Stimulated activated CD8-positive, alpha-beta memory T cell treated with anti-CD3 and anti-CD28 coated beads, Interleukin-7, amount 100 ng/mL, for 4 hours (primary cell): ENCODE measurements at regions not wholly inside any gene's neighbourhood (a gene's known extent, or its start where the extent isn't known, plus 50 kb on each side); places are given as distances from the start of the nearest gene placed in this dataset.

ENCODE experiments used
- DNase-seq, 2 donors: peaks; one replicate each; pipeline ENCODE4 v3.0.0-alpha.2; 2020; ENCODE audit warnings: low read depth in 2 of 2

- DNase-seq: no peak
These were observed 70.5 kb upstream of the GADD45A start for GRCh38 chr1:67614511-67614934.

GRCh38 chr1:67615886-67616285 lies 69.1 kb upstream of the GADD45A start:
- DNase-seq: no peak

GRCh38 chr1:67616394-67616985 lies 68.5 kb upstream of the GADD45A start:
- DNase-seq: no peak

GRCh38 chr1:67618285-67619018 lies 66.5 kb upstream of the GADD45A start:
- no peak for DNase-seq

GRCh38 chr1:67619080-67619479 lies 65.9 kb upstream of the GADD45A start:
- DNase-seq: no peak

GRCh38 chr1:67623906-67624305 lies 61.1 kb upstream of the GADD45A start:
- no peak for DNase-seq

GRCh38 chr1:67624680-67625079 lies 60.3 kb upstream of the GADD45A start:
- no peak for DNase-seq

- no peak for DNase-seq
These were observed 58.7 kb upstream of the GADD45A start for GRCh38 chr1:67626090-67626860.

- DNase-seq: no peak
These were observed 58.2 kb upstream of the GADD45A start for GRCh38 chr1:67626861-67627235.

GRCh38 chr1:67627336-67627735 lies 57.7 kb upstream of the GADD45A start:
- DNase-seq: no peak

- no peak for DNase-seq
These were observed 57.1 kb upstream of the GADD45A start for GRCh38 chr1:67627906-67628305.

- DNase-seq: no peak
These were observed 55.5 kb upstream of the GADD45A start for GRCh38 chr1:67629370-67630075.

- no peak for DNase-seq
These were observed 54.5 kb upstream of the GADD45A start for GRCh38 chr1:67630438-67631045.

GRCh38 chr1:67632356-67632755 lies 52.6 kb upstream of the GADD45A start:
- no peak for DNase-seq

- no peak for DNase-seq
These were observed 52.0 kb upstream of the GADD45A start for GRCh38 chr1:67632811-67633655.

- DNase-seq: no peak
These were observed 50.5 kb upstream of the GADD45A start for GRCh38 chr1:67634396-67634935.

- no peak for DNase-seq
These were observed 49.8 kb upstream of the GADD45A start for GRCh38 chr1:67635055-67635809.
